Lung (tissue), 11 donors: ENCODE measurements at regions not wholly inside any gene's neighbourhood (a gene's known extent, or its start where the extent isn't known, plus 50 kb on each side); places are given as distances from the start of the nearest gene placed in this dataset.
"Not testable (repeated sequence)": the region's sequence is repeated elsewhere in the genome, so short reads cannot be mapped to it uniquely, and the experiment has no call there.

Experiments
- ATAC-seq: fragments of 200-7000 bp; cut with Tn5 transposase; one replicate; pipeline ENCODE4 v1.9.1; 2020; ENCODE audit warnings: moderate number of reproducible peaks; ENCODE audit not compliant: insufficient read depth, low FRiP score
- DNase-seq, 3 donors: peaks; one replicate each; pipeline ENCODE4 v3.0.0-alpha.2; 2013 to 2017
- H3K27ac ChIP-seq, 2 donors: one replicate each; pipeline ENCODE4 v1.5.1; 2013; ENCODE audit warnings: mild to moderate bottlenecking in 2 of 2, moderate library complexity in 2 of 2, control low read depth in 1 of 2, inconsistent platforms in 1 of 2, low read depth in 1 of 2, low read length in 1 of 2
- H3K27me3 ChIP-seq, 3 donors: one replicate each; pipeline ENCODE4 v1.5.1; 2013; ENCODE audit warnings: low read length in 2 of 3; ENCODE audit not compliant: control insufficient read depth in 3 of 3, insufficient read depth in 3 of 3
- H3K36me3 ChIP-seq, 4 donors: one replicate each; pipeline ENCODE4 v1.5.1; 2013; ENCODE audit warnings: low read length in 4 of 4, mild to moderate bottlenecking in 1 of 4, moderate library complexity in 1 of 4; ENCODE audit not compliant: control insufficient read depth in 4 of 4, insufficient read depth in 4 of 4
- H3K4me1 ChIP-seq, 5 donors: one replicate each; pipeline ENCODE4 v1.5.1; 2013; ENCODE audit warnings: low read length in 5 of 5, mild to moderate bottlenecking in 2 of 5, moderate library complexity in 1 of 5; ENCODE audit not compliant: control insufficient read depth in 5 of 5, insufficient read depth in 5 of 5
- H3K4me3 ChIP-seq: one replicate; pipeline ENCODE4 v1.5.1; 2013; ENCODE audit warnings: mild to moderate bottlenecking, control low read depth, moderate library complexity
- H3K9ac ChIP-seq, 2 donors: one replicate each; pipeline ENCODE4 v1.5.1; 2013; ENCODE audit warnings: low read length in 2 of 2, control low read depth in 1 of 2; ENCODE audit not compliant: insufficient read depth in 1 of 2
- H3K9me3 ChIP-seq, 4 donors: one replicate each; pipeline ENCODE4 v1.5.1; 2013; ENCODE audit warnings: low read length in 3 of 4, mild to moderate bottlenecking in 1 of 4, moderate library complexity in 1 of 4; ENCODE audit not compliant: control insufficient read depth in 4 of 4, insufficient read depth in 3 of 4
- WGBS, 2 donors: extraction: QIAGEN DNeasy Blood & Tissue Kit; methylation state at CpG; one replicate each; pipeline ENCODE4 v1.1.7; 2013; 5-methylcytosine and 5-hydroxymethylcytosine counted together
- TF ChIP-seq, protein P1 (sequence below): IDR thresholded peaks from 2 replicates; pipeline ENCODE4 v1.5.1; 2012; ENCODE audit warnings: mild to moderate bottlenecking; ENCODE audit errors: control extremely low read depth, extremely low read depth
- donor health status: control.
- donor health status: control.
- donor health status: Bipolar disorder and iron deficiency.
- donor health status: healthy.
- donor health status: DM: yes; HTN: yes; CAD: no.

DNA sequence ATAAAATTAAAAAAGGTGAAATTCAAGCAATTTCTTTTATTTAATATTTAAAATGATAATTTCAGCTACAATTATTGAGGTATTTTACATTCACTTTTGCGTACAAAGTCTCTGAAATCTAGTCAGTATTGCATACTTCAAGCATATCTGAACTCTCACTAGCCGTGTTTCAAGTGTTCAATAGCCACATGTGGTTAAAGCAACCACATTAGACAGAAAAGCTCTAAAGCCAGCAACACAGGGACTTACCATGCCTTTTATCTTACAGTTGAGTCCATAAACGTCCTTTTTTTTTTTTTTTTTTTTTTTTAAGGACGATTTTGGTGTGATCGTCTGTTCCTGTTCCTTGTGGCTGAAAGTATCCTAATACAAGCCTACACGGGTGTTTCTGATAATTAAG lies 257.0 kb upstream of the RGMA start:
- no peaks in the 10 kb centered on the region for H3K4me1 ChIP-seq
- DNase-seq (no peak), ATAC-seq (no peak)
- no peak overlapping the region for H3K9ac ChIP-seq
- H3K36me3 ChIP-seq = no peaks in the 10 kb centered on the region
- no peak overlapping the region for H3K4me3 ChIP-seq
- TF ChIP-seq, protein P1, sequence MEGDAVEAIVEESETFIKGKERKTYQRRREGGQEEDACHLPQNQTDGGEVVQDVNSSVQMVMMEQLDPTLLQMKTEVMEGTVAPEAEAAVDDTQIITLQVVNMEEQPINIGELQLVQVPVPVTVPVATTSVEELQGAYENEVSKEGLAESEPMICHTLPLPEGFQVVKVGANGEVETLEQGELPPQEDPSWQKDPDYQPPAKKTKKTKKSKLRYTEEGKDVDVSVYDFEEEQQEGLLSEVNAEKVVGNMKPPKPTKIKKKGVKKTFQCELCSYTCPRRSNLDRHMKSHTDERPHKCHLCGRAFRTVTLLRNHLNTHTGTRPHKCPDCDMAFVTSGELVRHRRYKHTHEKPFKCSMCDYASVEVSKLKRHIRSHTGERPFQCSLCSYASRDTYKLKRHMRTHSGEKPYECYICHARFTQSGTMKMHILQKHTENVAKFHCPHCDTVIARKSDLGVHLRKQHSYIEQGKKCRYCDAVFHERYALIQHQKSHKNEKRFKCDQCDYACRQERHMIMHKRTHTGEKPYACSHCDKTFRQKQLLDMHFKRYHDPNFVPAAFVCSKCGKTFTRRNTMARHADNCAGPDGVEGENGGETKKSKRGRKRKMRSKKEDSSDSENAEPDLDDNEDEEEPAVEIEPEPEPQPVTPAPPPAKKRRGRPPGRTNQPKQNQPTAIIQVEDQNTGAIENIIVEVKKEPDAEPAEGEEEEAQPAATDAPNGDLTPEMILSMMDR = no peak
- peaks cover 0 to 3% (median 0%) of the 10 kb centered on the region in 4 donors for H3K9me3 ChIP-seq
- no peak overlapping the region for H3K27ac ChIP-seq
- WGBS, 2 donors = 80 to 91% methylated on average over 6 of the region's 6 CpGs
- H3K27me3 ChIP-seq = no peaks in the 10 kb centered on the region

DNA sequence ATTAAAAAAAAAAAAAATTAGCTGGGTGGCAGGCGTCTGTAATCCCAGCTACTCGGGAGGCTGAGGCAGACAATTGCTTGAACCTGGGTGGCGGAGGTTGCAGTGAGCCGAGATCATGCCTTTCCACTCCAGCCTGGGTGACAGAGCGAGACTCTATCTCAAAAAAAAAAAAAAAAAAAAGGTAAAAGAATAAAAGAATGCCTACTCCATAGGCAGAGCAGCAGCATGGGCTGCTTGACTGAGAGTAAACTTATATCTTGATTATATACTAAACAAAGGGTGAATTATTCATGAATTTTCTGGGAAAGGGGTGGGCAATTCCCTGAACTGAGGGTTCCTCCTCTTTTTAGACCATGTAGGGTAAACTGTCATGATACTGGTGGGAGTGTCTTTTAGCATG lies 254.4 kb upstream of the RGMA start:
- ATAC-seq, H3K9ac ChIP-seq, H3K27ac ChIP-seq, DNase-seq, H3K36me3 ChIP-seq, H3K4me1 ChIP-seq, H3K27me3 ChIP-seq, H3K4me3 ChIP-seq, H3K9me3 ChIP-seq: not testable (repeated sequence)
- 88 to 90% methylated on average over 5 of the region's 5 CpGs for WGBS, 2 donors

DNA sequence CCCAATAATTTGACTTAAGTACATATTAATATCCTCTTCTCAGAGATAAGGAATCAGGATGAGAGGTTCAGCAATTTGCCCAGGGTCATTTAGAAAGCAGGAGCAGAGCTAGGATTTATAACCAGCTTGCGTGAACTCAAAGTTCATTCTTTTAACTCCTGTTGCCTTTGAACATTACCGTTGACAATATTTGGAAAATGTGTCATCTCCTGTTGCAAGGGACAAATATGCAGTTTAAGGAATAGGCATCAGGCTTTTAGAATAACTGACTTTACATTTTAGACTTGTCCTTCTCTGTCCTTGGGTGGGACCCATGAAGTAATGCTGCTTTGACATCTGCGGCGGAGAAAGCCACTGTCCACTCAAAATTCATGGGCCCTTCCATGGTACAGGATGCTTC lies 252.2 kb upstream of the RGMA start:
- H3K27me3 ChIP-seq = no peaks in the 10 kb centered on the region
- TF ChIP-seq, protein P1 = no peak
- no peak overlapping the region for H3K27ac ChIP-seq
- H3K4me3 ChIP-seq = no peak overlapping the region
- H3K36me3 ChIP-seq = no peaks in the 10 kb centered on the region
- no peaks in the 10 kb centered on the region for H3K4me1 ChIP-seq
- ATAC-seq (no peak), DNase-seq (no peak)
- no peaks in the 10 kb centered on the region for H3K9me3 ChIP-seq
- H3K9ac ChIP-seq = no peak overlapping the region
- WGBS, 2 donors = 91 to 94% methylated on average over 4 of the region's 4 CpGs

DNA sequence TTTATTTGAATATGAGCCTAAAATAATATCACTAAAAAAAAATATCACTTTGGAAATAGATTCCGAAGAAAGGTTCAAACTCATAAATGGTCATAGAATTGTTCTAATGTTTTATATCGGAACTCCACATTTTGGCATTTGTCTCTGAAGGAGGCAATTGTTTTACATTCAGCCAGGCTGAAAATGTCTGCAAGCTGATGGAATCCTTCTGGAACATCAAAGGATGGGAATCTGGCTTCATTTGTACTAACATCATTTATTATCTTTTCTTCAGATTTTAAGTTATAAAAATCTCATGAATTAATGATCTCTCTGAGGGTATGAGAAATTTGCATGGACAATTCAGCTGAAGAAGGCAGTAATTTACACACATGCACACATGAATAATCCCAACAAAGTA lies 251.4 kb upstream of the RGMA start:
- no peak for ATAC-seq
- Histone ChIP-seq H3K27ac (no peak overlapping the region), H3K9ac (no peak overlapping the region), H3K4me3 (no peak overlapping the region), H3K27me3 (no peaks in the 10 kb centered on the region), H3K4me1 (no peaks in the 10 kb centered on the region), H3K9me3 (no peaks in the 10 kb centered on the region), H3K36me3 (no peaks in the 10 kb centered on the region)
- DNase-seq = no peak
- 85 to 89% methylated on average over 2 of the region's 2 CpGs for WGBS, 2 donors
- TF ChIP-seq, protein P1 = no peak
